Endothelial cell (in vitro differentiated cells): ENCODE measurements at regions not wholly inside any gene's neighbourhood (a gene's known extent, or its start where the extent isn't known, plus 50 kb on each side); places are given as distances from the start of the nearest gene placed in this dataset.
"Not testable (repeated sequence)": the region's sequence is repeated elsewhere in the genome, so short reads cannot be mapped to it uniquely, and the experiment has no call there.

Experiments
- DNase-seq: peaks from one replicate; pipeline ENCODE4 v3.0.0; 2021; ENCODE audit warnings: low spot score
- H3K27ac Mint-ChIP-seq: one replicate; pipeline ENCODE4 v1.8.0; 2021; ENCODE audit warnings: mixed read lengths, inconsistent platforms; ENCODE audit not compliant: unreplicated experiment
- H3K27me3 Mint-ChIP-seq: one replicate; pipeline ENCODE4 v1.8.0; 2021; ENCODE audit warnings: mild to moderate bottlenecking, moderate library complexity, mixed read lengths, inconsistent platforms; ENCODE audit not compliant: unreplicated experiment
- H3K36me3 Mint-ChIP-seq: one replicate; pipeline ENCODE4 v1.8.0; 2021; ENCODE audit warnings: mild to moderate bottlenecking, low read depth, mixed read lengths, inconsistent platforms; ENCODE audit not compliant: unreplicated experiment
- H3K4me1 Mint-ChIP-seq: one replicate; pipeline ENCODE4 v1.8.0; 2021; ENCODE audit warnings: mild to moderate bottlenecking, mixed read lengths, inconsistent platforms; ENCODE audit not compliant: unreplicated experiment
- H3K4me3 Mint-ChIP-seq: one replicate; pipeline ENCODE4 v1.8.0; 2021; ENCODE audit warnings: mild to moderate bottlenecking, mixed read lengths, inconsistent platforms; ENCODE audit not compliant: unreplicated experiment
- H3K9me3 Mint-ChIP-seq: one replicate; pipeline ENCODE4 v1.8.0; 2021; ENCODE audit warnings: mixed read lengths, inconsistent platforms; ENCODE audit not compliant: unreplicated experiment

DNA sequence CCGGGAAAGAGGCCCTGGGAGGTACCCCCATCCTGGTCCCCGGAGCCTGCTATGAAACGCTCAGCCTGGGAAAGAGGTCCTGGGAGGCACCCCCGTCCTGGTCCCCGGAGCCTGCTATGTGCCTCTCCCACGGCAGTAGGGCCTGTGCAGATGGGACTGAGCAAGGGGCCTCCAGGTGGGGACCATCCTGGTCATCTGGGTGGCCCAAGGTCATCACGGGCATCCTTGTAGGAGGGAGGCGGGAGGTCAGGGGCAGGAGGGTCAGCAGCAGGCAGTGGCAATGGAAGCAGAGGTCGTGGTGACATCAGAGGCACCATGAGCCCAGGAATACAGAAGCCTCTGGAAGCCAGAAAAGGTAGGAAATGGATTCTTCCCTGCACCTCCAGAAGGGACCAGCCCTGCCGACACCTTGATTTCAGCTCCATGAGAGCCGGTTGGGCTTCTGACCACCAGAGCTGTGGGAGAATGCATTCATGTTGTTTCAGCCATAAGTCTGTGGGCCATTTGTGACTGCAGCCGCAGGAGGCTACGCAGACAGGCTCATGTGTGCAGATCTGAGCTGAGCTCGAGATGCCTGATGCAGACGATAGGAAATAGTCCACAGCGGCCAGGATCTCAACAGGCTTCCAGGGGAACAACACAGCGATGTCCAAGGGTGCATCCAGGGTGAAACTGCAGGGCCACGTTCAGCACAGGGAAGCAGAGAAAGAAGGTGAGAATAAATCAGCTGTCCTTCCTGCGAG is 190.7 kb downstream of the LAT start:
- H3K9me3 Mint-ChIP-seq, H3K27me3 Mint-ChIP-seq, H3K36me3 Mint-ChIP-seq, H3K4me1 Mint-ChIP-seq, H3K4me3 Mint-ChIP-seq, DNase-seq, H3K27ac Mint-ChIP-seq: not testable (repeated sequence)

DNA sequence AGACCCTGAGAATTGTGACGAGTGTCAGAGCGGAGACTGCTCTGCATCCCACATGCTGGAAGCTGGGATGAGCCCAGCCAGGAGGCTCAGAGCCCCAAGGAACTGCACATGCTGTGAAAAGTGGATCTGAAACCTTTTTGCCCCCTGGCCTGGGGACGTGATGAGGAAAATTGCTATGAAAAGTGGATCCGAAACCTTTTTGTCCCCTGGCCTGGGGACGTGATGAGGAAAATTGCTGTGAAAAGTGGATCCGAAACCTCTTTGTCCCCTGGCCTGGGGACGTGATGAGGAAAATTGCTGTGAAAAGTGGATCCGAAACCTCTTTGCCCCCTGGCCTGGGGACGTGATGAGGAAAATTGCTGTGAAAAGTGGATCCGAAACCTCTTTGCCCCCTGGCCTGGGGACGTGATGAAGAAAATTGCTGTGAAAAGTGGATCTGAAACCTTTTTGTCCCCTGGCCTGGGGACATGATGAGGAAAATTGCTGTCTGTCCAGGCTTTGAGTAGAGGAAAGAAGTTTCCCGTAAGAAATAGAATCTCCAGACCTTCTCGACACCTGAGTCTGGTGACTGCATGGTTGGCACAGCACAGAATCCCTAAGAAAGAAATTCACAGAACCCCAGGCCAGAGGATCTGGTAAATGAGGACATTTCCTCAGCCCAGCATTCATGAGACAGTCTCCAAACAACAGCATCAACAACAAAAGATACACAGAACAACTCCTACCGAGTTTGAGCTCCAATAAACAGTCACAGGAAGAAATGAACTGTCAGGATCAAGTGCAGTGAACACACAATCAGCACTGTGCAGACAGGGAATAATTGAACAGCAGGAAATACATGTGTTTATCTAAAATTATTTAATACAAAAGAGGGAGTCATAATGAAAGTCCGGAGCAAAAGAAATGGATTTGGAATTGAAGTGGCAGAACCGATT is 188.8 kb downstream of the LAT start:
- not testable (repeated sequence) for H3K4me3 Mint-ChIP-seq, H3K9me3 Mint-ChIP-seq, DNase-seq, H3K27ac Mint-ChIP-seq, H3K27me3 Mint-ChIP-seq, H3K4me1 Mint-ChIP-seq, H3K36me3 Mint-ChIP-seq

DNA sequence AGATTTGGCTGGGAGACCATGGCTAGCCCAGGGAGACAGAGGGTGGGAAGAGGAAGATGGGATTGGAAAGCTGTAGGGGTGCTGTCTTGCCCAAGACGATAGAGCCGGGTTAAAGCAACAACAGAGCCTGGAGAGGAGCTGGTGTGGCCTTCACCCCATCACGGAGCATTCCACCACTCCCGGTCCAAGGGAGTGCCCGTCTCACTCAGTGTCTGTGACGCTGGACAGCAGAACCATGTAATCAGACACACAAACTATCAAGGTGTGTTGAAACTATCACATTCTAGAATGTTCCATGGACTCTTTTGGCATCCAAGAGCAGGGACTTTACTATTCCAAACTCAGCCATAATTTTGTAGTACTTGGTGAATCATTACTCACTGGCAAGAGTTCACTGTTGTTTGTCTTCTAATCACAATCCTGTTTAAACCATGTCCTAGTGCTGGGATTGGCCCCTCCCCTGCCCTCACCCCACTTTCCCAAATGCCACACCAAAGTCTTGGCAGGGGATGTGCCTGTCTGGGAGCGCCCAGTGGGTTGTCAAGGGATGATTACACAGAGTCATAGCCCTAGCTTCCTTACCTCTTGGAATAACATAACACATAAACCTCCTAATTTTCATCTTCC is 187.4 kb downstream of the LAT start:
- not testable (repeated sequence) for H3K27me3 Mint-ChIP-seq, H3K36me3 Mint-ChIP-seq, H3K9me3 Mint-ChIP-seq, DNase-seq, H3K4me3 Mint-ChIP-seq, H3K4me1 Mint-ChIP-seq, H3K27ac Mint-ChIP-seq

DNA sequence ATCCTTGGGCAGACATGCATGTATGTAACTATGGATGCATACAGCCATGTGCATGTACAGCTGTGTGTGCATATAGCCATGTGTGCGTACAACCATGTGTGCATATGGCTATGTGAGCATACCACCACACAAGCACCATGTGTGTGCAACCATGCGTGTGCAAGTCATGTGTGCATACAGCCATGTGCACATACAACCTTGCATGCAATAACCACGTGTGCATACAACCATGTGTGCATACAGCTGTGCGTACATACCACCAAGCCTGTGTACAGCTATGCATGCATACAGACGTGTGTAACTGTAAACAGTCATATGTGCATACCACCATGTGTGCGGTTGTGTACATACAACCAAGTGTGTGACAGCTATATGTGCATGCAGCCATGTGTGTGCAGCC is 186.4 kb downstream of the LAT start:
- H3K4me3 Mint-ChIP-seq, H3K27ac Mint-ChIP-seq, DNase-seq, H3K27me3 Mint-ChIP-seq, H3K4me1 Mint-ChIP-seq, H3K9me3 Mint-ChIP-seq, H3K36me3 Mint-ChIP-seq: not testable (repeated sequence)

DNA sequence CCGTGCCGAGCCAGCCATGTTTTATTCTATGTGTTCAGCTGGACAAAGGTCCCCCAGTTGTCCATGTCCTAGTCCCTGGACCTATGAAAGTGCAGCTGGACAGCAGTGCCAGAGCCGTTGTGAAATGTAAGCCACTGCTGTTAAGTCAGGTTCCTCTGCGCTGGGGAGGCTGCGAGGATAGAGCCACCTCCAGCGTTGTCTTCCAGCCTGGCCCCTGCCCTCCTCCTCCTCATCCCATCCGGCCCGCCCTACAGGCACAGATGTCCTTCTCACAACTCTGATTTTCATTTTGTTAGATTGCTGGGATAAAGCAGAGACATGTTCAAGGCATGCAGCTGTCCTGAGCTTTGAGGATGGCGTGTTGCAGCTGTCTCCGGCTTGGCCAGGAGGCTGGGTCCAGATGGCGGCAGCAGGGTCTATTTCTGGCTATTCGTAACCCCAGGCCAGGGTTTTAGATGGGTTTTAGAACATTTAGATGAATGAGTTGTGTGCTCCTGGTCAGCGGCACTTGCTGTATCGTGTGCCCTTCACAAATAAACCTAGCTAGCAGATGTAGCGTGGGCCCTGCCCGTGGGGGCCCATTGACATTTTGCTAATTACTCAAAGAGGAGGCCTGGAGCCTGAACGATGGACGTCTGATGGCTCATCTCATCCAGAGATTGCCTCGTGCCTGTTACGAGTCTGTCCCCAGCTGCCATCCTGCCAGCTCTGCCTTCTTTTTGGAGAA is 185.7 kb downstream of the LAT start:
- not testable (repeated sequence) for H3K27me3 Mint-ChIP-seq, H3K4me1 Mint-ChIP-seq, H3K36me3 Mint-ChIP-seq, H3K4me3 Mint-ChIP-seq, H3K27ac Mint-ChIP-seq, DNase-seq, H3K9me3 Mint-ChIP-seq

DNA sequence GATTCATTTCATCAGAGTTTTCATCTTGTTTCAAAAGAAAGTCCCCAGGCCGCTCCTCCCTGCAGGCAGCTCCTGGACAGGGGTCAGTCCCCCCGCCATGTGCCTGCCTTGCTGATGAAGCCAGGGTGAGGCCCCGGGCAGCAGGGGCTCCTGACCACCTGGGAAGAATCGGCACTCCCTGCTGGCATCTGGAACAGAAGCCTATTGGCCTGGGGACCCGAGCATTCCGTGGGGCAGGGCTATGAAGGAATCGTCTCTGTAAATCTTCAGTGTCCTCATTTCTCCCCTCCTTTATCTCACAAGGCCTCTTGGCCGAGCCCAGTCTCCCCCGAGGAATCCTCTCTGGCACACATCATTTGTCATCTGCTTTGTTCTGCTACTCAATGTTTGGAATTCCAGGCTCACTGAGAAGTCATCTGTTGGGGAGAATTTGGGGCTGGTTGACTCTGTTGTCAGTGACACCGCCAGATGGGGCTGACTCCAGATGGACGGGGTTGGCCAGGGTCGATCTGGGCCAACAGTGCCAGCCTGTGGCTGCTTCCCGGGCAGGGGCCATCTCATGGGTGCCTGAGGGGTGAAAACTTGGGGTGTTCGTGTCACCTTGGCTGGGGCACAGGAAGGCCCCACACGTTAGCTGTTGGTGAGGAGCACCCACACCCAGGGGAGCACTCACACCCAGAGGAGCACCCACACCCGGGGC is 184.6 kb downstream of the LAT start:
- not testable (repeated sequence) for H3K9me3 Mint-ChIP-seq, H3K27ac Mint-ChIP-seq, H3K4me3 Mint-ChIP-seq, DNase-seq, H3K4me1 Mint-ChIP-seq, H3K36me3 Mint-ChIP-seq, H3K27me3 Mint-ChIP-seq

DNA sequence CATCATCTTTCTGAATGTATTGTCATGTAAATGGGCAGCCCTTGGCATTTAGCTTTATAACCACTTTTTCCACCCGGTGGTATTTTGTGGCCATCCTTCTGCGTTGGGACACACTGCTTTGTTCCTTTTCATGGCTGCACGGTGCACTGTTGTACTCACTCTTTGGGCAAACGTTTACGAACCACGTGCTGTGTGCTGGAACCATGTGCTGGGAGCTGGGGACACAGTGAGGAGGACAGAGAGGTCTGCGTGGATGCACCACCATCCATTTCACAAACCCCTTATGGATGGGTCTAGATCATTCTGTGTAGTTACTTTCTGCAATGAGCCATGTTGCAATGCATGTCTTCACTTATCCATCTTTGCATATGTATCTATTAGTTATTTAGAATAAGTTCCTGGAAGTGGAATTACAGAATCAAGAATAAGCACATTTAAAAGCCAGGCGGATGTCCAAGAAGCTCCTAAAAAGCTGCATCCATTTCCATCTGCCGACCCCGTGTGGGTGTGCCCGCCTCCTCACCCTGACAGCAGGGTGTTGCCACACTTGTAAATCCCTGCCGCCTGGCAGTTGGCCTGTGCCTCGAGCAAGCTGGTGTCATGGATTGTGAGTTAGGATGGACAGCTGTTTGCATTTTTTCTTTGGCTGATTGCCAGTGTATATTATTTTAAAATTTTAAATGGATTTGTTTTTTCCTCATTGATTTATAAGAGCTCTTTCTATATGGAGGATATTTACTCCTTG is 183.8 kb downstream of the LAT start:
- not testable (repeated sequence) for H3K4me1 Mint-ChIP-seq

DNA sequence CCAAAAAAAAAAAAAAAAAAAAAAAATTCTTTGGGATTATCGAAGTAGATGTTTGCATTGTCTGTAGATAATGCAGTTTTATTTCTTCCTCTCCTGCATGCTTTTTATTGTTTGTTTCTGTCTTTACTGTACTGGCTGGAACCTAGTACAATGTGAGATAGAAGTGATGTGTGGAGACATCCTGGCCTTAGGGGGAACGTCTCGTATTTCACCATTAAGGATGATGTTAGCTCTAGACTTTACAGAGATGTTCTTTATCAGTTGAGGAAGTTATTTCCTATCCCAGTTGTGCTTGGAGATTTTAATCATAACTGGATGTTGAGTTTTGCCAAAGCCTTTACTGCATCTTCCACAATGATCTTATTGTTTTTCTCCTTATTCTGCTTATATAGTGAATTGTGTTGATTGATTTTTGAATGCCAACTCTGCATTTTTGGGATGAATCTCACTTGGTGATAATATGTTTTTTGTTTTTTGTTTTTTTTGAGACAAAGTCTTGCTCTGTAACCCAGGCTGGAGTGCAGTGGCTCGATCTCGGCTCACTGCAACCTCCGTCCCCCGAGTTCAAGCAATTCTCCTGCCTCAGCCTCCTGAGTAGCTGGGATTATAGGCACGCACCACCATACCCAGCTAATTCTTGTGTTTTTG is 179.7 kb downstream of the LAT start:
- H3K4me3 Mint-ChIP-seq, H3K4me1 Mint-ChIP-seq, H3K27ac Mint-ChIP-seq, H3K9me3 Mint-ChIP-seq, H3K27me3 Mint-ChIP-seq, DNase-seq, H3K36me3 Mint-ChIP-seq: not testable (repeated sequence)

More for the DNA sequence above, 183.8 kb downstream of the LAT start:
- H3K36me3 Mint-ChIP-seq, H3K9me3 Mint-ChIP-seq, H3K27ac Mint-ChIP-seq, H3K27me3 Mint-ChIP-seq, DNase-seq, H3K4me3 Mint-ChIP-seq: not testable (repeated sequence)

DNA sequence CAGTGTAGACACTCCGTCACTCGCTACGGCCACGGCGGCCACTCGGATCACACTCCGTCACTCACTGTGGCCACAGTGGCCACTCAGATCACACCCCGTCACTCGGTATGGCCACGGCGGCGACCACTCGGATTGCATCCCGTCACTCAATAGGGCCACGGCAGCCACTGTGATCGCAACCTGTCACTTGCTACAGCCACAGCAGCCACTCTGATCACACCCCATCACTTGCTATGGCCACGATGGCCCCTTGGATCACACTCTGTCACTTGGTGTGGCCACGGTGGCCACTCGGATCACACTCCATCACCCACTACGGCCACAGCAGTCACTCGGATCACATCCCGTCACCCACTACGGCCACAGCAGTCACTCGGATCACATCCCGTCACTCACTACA is 175.3 kb downstream of the LAT start:
- Mint-ChIP-seq H3K4me1 (peaks cover 14% of the 10 kb centered on the region), H3K27ac (peak overlapping the region; percentile 15), H3K27me3 (peaks cover 11% of the 10 kb centered on the region)
- H3K36me3 Mint-ChIP-seq, H3K9me3 Mint-ChIP-seq, H3K4me3 Mint-ChIP-seq, DNase-seq: not testable (repeated sequence)

DNA sequence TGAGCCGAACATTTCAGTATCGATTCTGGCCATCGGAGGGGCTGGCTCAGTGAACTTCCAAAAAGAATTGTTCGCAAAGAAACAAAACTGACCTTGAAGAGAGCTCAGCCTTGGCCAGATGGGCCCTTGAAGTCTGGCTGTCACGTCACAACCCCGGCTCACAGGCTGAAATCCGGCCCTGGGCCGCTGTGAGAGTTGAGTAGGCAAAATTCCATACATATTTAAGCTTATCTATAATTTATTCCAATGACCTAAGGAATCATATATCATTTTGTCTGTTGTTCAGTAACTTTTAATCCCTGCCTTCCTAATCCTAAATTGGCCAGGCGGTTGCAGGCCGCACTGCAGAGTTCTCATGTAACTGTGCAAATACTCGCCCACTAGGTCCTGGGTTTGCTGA is 174.8 kb downstream of the LAT start:
- H3K9me3 Mint-ChIP-seq, H3K27ac Mint-ChIP-seq, DNase-seq, H3K4me3 Mint-ChIP-seq, H3K36me3 Mint-ChIP-seq: not testable (repeated sequence)
- Mint-ChIP-seq H3K4me1 (peaks cover 14% of the 10 kb centered on the region), H3K27me3 (peaks cover 11% of the 10 kb centered on the region)
